H1 (cell line): ENCODE measurements at regions not wholly inside any gene's neighbourhood (a gene's known extent, or its start where the extent isn't known, plus 50 kb on each side); places are given as distances from the start of the nearest gene placed in this dataset.

Experiments used
- CTCF ChIA-PET: fragments of 300-600 bp; sonication (Branson Sonifier 250); formaldehyde crosslinking; loops from one replicate; lab custom pipeline; 2021; ENCODE audit not compliant: partially characterized antibody; lab: Charles Lee
- POLR2A ChIA-PET: fragments of 300-600 bp; sonication (Branson Sonifier 250); formaldehyde crosslinking; loops from one replicate; lab custom pipeline; 2021; ENCODE audit warnings: inconsistent platforms; ENCODE audit not compliant: partially characterized antibody; lab: Charles Lee
- DNase-seq, 2 experiments: peaks; one replicate each; pipeline versions ENCODE4 v3.0.0 to v3.0.0-alpha.2; 2010 to 2022; ENCODE audit warnings: low spot score in 2 of 2, low read depth in 1 of 2, mixed read lengths in 1 of 2
- FAIRE-seq: peaks from 2 replicates; lab custom pipeline; 2011; peaks lifted over from hg19 to GRCh38; lab: Jason Lieb, UNC
- H2AFZ ChIP-seq: 2 replicates; pipeline ENCODE4 v1.8.1; 2012; ENCODE audit warnings: low read length, inconsistent platforms
- H2AK5ac ChIP-seq: 2 replicates; pipeline ENCODE4 v1.6.1; 2013; ENCODE audit warnings: low read depth, low read length
- H2BK120ac ChIP-seq: replicated peaks from 2 replicates; pipeline ENCODE3; 2013; ENCODE audit warnings: low read depth, low read length, inconsistent platforms
- H2BK12ac ChIP-seq: 2 replicates; pipeline ENCODE4 v1.6.1; 2013; ENCODE audit warnings: low read depth, low read length
- H2BK15ac ChIP-seq: 2 replicates; pipeline ENCODE4 v1.6.1; 2013; ENCODE audit warnings: low read length
- H2BK20ac ChIP-seq: 2 replicates; pipeline ENCODE4 v1.6.1; 2013; ENCODE audit warnings: low read length
- H2BK5ac ChIP-seq: 2 replicates; pipeline ENCODE4 v1.6.1; 2013; ENCODE audit warnings: low read depth, low read length
- H3K14ac ChIP-seq: 2 replicates; pipeline ENCODE4 v1.6.1; 2013; ENCODE audit warnings: inconsistent platforms; ENCODE audit not compliant: insufficient read length
- H3K18ac ChIP-seq: 2 replicates; pipeline ENCODE4 v1.6.1; 2013; ENCODE audit warnings: low read length; ENCODE audit errors: extremely low read depth
- H3K23ac ChIP-seq: 2 replicates; pipeline ENCODE4 v1.6.1; 2013; ENCODE audit warnings: inconsistent platforms; ENCODE audit not compliant: insufficient read length
- H3K23me2 ChIP-seq: 2 replicates; pipeline ENCODE4 v1.6.1; 2013; ENCODE audit warnings: low read depth, low read length
- H3K27ac ChIP-seq: 2 replicates; pipeline ENCODE4 v1.6.1; 2011; ENCODE audit warnings: low read depth, low read length, inconsistent platforms
- H3K27me3 ChIP-seq, 4 experiments: replicated peaks in 1 of 4; 1 replicate in 1 of 4; 2 replicates in 3 of 4; pipeline versions ENCODE4 v1.6.1 to v1.8.1; 2011 to 2013; ENCODE audit warnings: low read length in 3 of 4, mild to moderate bottlenecking in 3 of 4, inconsistent platforms in 2 of 4, mixed read lengths in 2 of 4, moderate library complexity in 1 of 4; ENCODE audit not compliant: control insufficient read depth in 3 of 4, insufficient read depth in 3 of 4; ENCODE audit errors: extremely low read depth in 1 of 4
- H3K36me3 ChIP-seq, 4 experiments: 2 replicates each; pipeline versions ENCODE4 v1.6.1 to v1.8.1; 2011 to 2013; ENCODE audit warnings: mild to moderate bottlenecking in 4 of 4, low read length in 3 of 4, moderate library complexity in 2 of 4, control low read depth in 1 of 4, inconsistent platforms in 1 of 4; ENCODE audit not compliant: insufficient read depth in 4 of 4, control insufficient read depth in 2 of 4
- H3K4ac ChIP-seq: replicated peaks from 2 replicates; pipeline ENCODE3; 2013; ENCODE audit warnings: low read length, low read depth, mixed read lengths, inconsistent platforms; ENCODE audit not compliant: insufficient read length
- H3K4me1 ChIP-seq, 4 experiments: replicated peaks in 1 of 4; 1 replicate in 1 of 4; 2 replicates in 3 of 4; pipeline versions ENCODE4 v1.6.1 to v1.8.1; 2011 to 2013; ENCODE audit warnings: low read length in 3 of 4, inconsistent platforms in 2 of 4, mixed read lengths in 1 of 4; ENCODE audit not compliant: insufficient read depth in 4 of 4, control insufficient read depth in 3 of 4
- H3K4me2 ChIP-seq, 2 experiments: 2 replicates each; pipeline versions ENCODE4 v1.6.1 to v1.8.1; 2011 to 2013; ENCODE audit warnings: low read depth in 2 of 2, low read length in 2 of 2, control low read depth in 1 of 2, inconsistent platforms in 1 of 2, mild to moderate bottlenecking in 1 of 2; ENCODE audit not compliant: insufficient read depth in 1 of 2
- H3K4me3 ChIP-seq, 4 experiments: fragments of 200-600, 300-600 bp in 1 of 4; sonication (generic), shearing (Covaris generic), sonication (Bioruptor Twin) in 1 of 4; 2 replicates each; pipeline versions ENCODE4 v1.5.1 to v1.8.1; 2011 to 2016; ENCODE audit warnings: low read length in 4 of 4, low read depth in 3 of 4, control low read depth in 2 of 4, inconsistent platforms in 2 of 4, mild to moderate bottlenecking in 2 of 4, mixed read lengths in 1 of 4, moderate library complexity in 1 of 4; ENCODE audit not compliant: insufficient read depth in 2 of 4; ENCODE audit errors: extremely low read depth in 1 of 4
- H3K56ac ChIP-seq: replicated peaks from 2 replicates; pipeline ENCODE3; 2013; ENCODE audit warnings: low read depth, mild to moderate bottlenecking, mixed read lengths, low read length, inconsistent platforms; ENCODE audit not compliant: insufficient read length
- H3K79me1 ChIP-seq: 2 replicates; pipeline ENCODE4 v1.6.1; 2013; ENCODE audit warnings: low read depth, low read length, control low read depth
- H3K79me2 ChIP-seq, 2 experiments: 2 replicates each; pipeline versions ENCODE4 v1.6.1 to v1.8.1; 2012 to 2013; ENCODE audit warnings: low read length in 2 of 2, mild to moderate bottlenecking in 2 of 2, inconsistent platforms in 1 of 2; ENCODE audit not compliant: insufficient read depth in 2 of 2, control insufficient read depth in 1 of 2
- H3K9ac ChIP-seq, 4 experiments: replicated peaks in 1 of 4; 1 replicate in 1 of 4; 2 replicates in 3 of 4; pipeline versions ENCODE4 v1.6.1 to v1.8.1; 2011 to 2013; ENCODE audit warnings: low read depth in 3 of 4, low read length in 3 of 4, control low read depth in 2 of 4, mild to moderate bottlenecking in 2 of 4, moderate library complexity in 2 of 4, inconsistent platforms in 1 of 4; ENCODE audit errors: extremely low read depth in 1 of 4
- H3K9me3 ChIP-seq, 2 experiments: 2 replicates each; pipeline versions ENCODE4 v1.6.1 to v1.8.1; 2012 to 2013; ENCODE audit warnings: mild to moderate bottlenecking in 2 of 2, moderate library complexity in 2 of 2, control low read depth in 1 of 2, inconsistent platforms in 1 of 2, low read depth in 1 of 2, low read length in 1 of 2, mixed read lengths in 1 of 2; ENCODE audit not compliant: insufficient read depth in 2 of 2
- H4K20me1 ChIP-seq, 2 experiments: replicated peaks in 1 of 2; 2 replicates each; pipeline versions ENCODE3 to v1.8.1; 2011 to 2013; ENCODE audit warnings: inconsistent platforms in 2 of 2, low read length in 2 of 2, mild to moderate bottlenecking in 1 of 2; ENCODE audit not compliant: insufficient read depth in 2 of 2, control insufficient read depth in 1 of 2
- H4K5ac ChIP-seq: 2 replicates; pipeline ENCODE4 v1.6.1; 2013; ENCODE audit warnings: low read length, low read depth, mixed read lengths, inconsistent platforms; ENCODE audit not compliant: insufficient read length
- H4K8ac ChIP-seq: 2 replicates; pipeline ENCODE4 v1.8.0; 2013; ENCODE audit warnings: mild to moderate bottlenecking, moderate library complexity, low read length, inconsistent platforms; ENCODE audit not compliant: insufficient read depth; ENCODE audit errors: extremely low read depth
- H4K91ac ChIP-seq: replicated peaks from 2 replicates; pipeline ENCODE3; 2013; ENCODE audit warnings: low read length, mixed read lengths, inconsistent platforms; ENCODE audit not compliant: insufficient read length
- ATF2 ChIP-seq: IDR thresholded peaks from 2 replicates; pipeline ENCODE4 v1.6.1; 2012; ENCODE audit warnings: low read length, inconsistent platforms
- ATF3 ChIP-seq: IDR thresholded peaks from 2 replicates; pipeline ENCODE4 v1.6.1; 2011; ENCODE audit warnings: low read depth, mild to moderate bottlenecking, low read length; ENCODE audit not compliant: insufficient read depth
- BRCA1 ChIP-seq: IDR thresholded peaks from 2 replicates; pipeline ENCODE4 v1.6.1; 2012; ENCODE audit warnings: low read depth, low read length, improper control_type of control experiment
- CBX8 ChIP-seq: fragments of 300-800, 300-1000 bp; sonication (generic); IDR thresholded peaks from 2 replicates; pipeline ENCODE4 v1.7.1; 2016; ENCODE audit warnings: low read depth, low read length, borderline replicate concordance
- FOSL1 ChIP-seq: IDR thresholded peaks from 2 replicates; pipeline ENCODE4 v1.6.1; 2011; ENCODE audit warnings: mild to moderate bottlenecking, low read depth, low read length, moderate library complexity; ENCODE audit not compliant: insufficient read depth
- GABPA ChIP-seq: IDR thresholded peaks from 2 replicates; pipeline ENCODE4 v1.6.1; 2011; ENCODE audit warnings: mild to moderate bottlenecking, low read length, moderate library complexity, borderline replicate concordance; ENCODE audit not compliant: insufficient read depth
- JUN ChIP-seq: IDR thresholded peaks from 2 replicates; pipeline ENCODE4 v1.6.1; 2011; ENCODE audit warnings: low read depth, mild to moderate bottlenecking, improper control_type of control experiment, low read length
- MAFK ChIP-seq: IDR thresholded peaks from 2 replicates; pipeline ENCODE4 v1.6.1; 2012; ENCODE audit warnings: low read depth, mild to moderate bottlenecking, improper control_type of control experiment, low read length
- POLR2A ChIP-seq, 2 experiments: IDR thresholded peaks; 1 replicate in 1 of 2; 2 replicates in 1 of 2; pipeline ENCODE4 v1.6.1; 2011; ENCODE audit warnings: low read depth in 2 of 2, low read length in 2 of 2, mild to moderate bottlenecking in 2 of 2; ENCODE audit errors: control extremely low read depth in 1 of 2
- SIRT6 ChIP-seq: IDR thresholded peaks from one replicate; pipeline ENCODE4 v1.7.1; 2012; ENCODE audit warnings: low read length, inconsistent platforms
- SIX5 ChIP-seq: IDR thresholded peaks from 2 replicates; pipeline ENCODE4 v1.6.1; 2011; ENCODE audit warnings: mild to moderate bottlenecking, low read depth, low read length
- TEAD4 ChIP-seq: IDR thresholded peaks from 2 replicates; pipeline ENCODE4 v1.6.1; 2012; ENCODE audit warnings: low read depth, low read length, inconsistent platforms, mixed read lengths
- USF2 ChIP-seq: IDR thresholded peaks from 2 replicates; pipeline ENCODE4 v1.6.1; 2011; ENCODE audit warnings: low read length, improper control_type of control experiment
- YY1 ChIP-seq: IDR thresholded peaks from 2 replicates; pipeline ENCODE4 v1.6.1; 2011; ENCODE audit warnings: low read depth, mild to moderate bottlenecking, low read length

GRCh38 chr1:185388346-185388745 is 71.3 kb upstream of the IVNS1ABP start:
- no peaks in the 10 kb centered on the region for H3K23me2 ChIP-seq
- no peak overlapping the region for H3K4me3 ChIP-seq
- H3K4ac ChIP-seq, result no peak overlapping the region
- no peaks in the 10 kb centered on the region for H3K79me2 ChIP-seq
- no peak overlapping the region for H2BK5ac ChIP-seq
- H3K4me1 ChIP-seq, result no peaks in the 10 kb centered on the region
- no peak overlapping the region for H4K91ac ChIP-seq
- H3K4me2 ChIP-seq, result no peak overlapping the region
- H2BK12ac ChIP-seq, result no peak overlapping the region
- ChIA-PET CTCF (no interaction called here), POLR2A (no interaction called here)
- H3K9ac ChIP-seq, result no peak overlapping the region
- H3K79me1 ChIP-seq, result no peaks in the 10 kb centered on the region
- H4K8ac ChIP-seq, result no peak overlapping the region
- DNase-seq (no peak), FAIRE-seq (no peak)
- no peaks in the 10 kb centered on the region for H4K20me1 ChIP-seq
- H2AK5ac ChIP-seq, result no peak overlapping the region
- H2BK120ac ChIP-seq, result no peak overlapping the region
- no peak overlapping the region for H2AFZ ChIP-seq
- H3K56ac ChIP-seq, result no peak overlapping the region
- peaks cover 11 to 12% of the 10 kb centered on the region in 2 experiments; a peak in 3 of 4 replicates for H3K9me3 ChIP-seq
- H3K27ac ChIP-seq, result no peak overlapping the region
- no peak overlapping the region for H2BK20ac ChIP-seq
- H3K23ac ChIP-seq, result no peak overlapping the region
- no peak overlapping the region for H3K14ac ChIP-seq
- no peaks in the 10 kb centered on the region for H3K36me3 ChIP-seq
- H3K18ac ChIP-seq, result no peak overlapping the region
- H4K5ac ChIP-seq, result no peak overlapping the region
- H3K27me3 ChIP-seq, result no peaks in the 10 kb centered on the region
- H2BK15ac ChIP-seq, result no peak overlapping the region
- no peak for TF ChIP-seq SIX5
- TF ChIP-seq MAFK, result no peak
- no peak for TF ChIP-seq SIRT6
- no peak for TF ChIP-seq BRCA1
- TF ChIP-seq FOSL1, result no peak
- TF ChIP-seq POLR2A (IDR thresholded peaks at IDR 0.05; ENCODE audit: control extremely low read depth in 1 of 2, low read depth in 2 of 2, low read length in 2 of 2), result no peak
- TF ChIP-seq CBX8, result no peak
- no peak for TF ChIP-seq ATF3
- TF ChIP-seq ATF2, result no peak
- TF ChIP-seq TEAD4, result no peak
- no peak for TF ChIP-seq GABPA
- no peak for TF ChIP-seq YY1
- no peak for TF ChIP-seq USF2
- no peak for TF ChIP-seq JUN
